SU-DHL-6 (cell line): ENCODE measurements at regions not wholly inside any gene's neighbourhood (a gene's known extent, or its start where the extent isn't known, plus 50 kb on each side); places are given as distances from the start of the nearest gene placed in this dataset.

Source experiments
- H2AFZ ChIP-seq: fragments of 200-600 bp; sonication (generic); 2 replicates; pipeline ENCODE4 v1.6.1; 2014; ENCODE audit warnings: low read depth, mild to moderate bottlenecking, moderate library complexity, mixed read lengths, antibody characterized with exemption, low read length; ENCODE audit not compliant: severe bottlenecking
- H3F3A ChIP-seq: fragments of 200-600 bp; shearing (Covaris generic); 2 replicates; pipeline ENCODE4 v1.6.0; 2016; ENCODE audit warnings: antibody characterized with exemption, mild to moderate bottlenecking; ENCODE audit not compliant: insufficient read depth
- H3K27ac ChIP-seq: fragments of 200-600 bp; sonication (generic); 2 replicates; pipeline ENCODE4 v1.5.1; 2016; ENCODE audit warnings: low read depth, mild to moderate bottlenecking, low read length, moderate library complexity, mixed read lengths
- H3K27me3 ChIP-seq: fragments of 200-600 bp; sonication (generic), shearing (Covaris generic); 2 replicates; pipeline ENCODE4 v1.6.0; 2014; ENCODE audit warnings: mild to moderate bottlenecking, low read length
- H3K36me3 ChIP-seq: fragments of 200-600 bp; sonication (generic); 2 replicates; pipeline ENCODE4 v1.6.1; 2014; ENCODE audit warnings: mild to moderate bottlenecking, low read length, mixed read lengths
- H3K4me2 ChIP-seq: fragments of 300-600, 200-600 bp; shearing (Covaris generic), sonication (generic); 2 replicates; pipeline ENCODE4 v1.6.0; 2014; ENCODE audit warnings: low read length, low read depth, mild to moderate bottlenecking; ENCODE audit not compliant: poor library complexity, severe bottlenecking
- H3K4me3 ChIP-seq: fragments of 200-600 bp; sonication (generic); 2 replicates; pipeline ENCODE4 v1.5.1; 2014; ENCODE audit warnings: antibody characterized with exemption, low read length, mild to moderate bottlenecking, mixed read lengths; ENCODE audit not compliant: insufficient read depth, poor library complexity, severe bottlenecking
- H3K79me2 ChIP-seq: fragments of 200-600 bp; sonication (generic); 2 replicates; pipeline ENCODE4 v1.6.1; 2014; ENCODE audit warnings: mild to moderate bottlenecking, low read length, moderate library complexity; ENCODE audit not compliant: insufficient read depth
- H3K9ac ChIP-seq: fragments of 200-600 bp; sonication (generic); 2 replicates; pipeline ENCODE4 v1.7.0; 2014; ENCODE audit warnings: mild to moderate bottlenecking, low read length
- H3K9me2 ChIP-seq: fragments of 200-600 bp; sonication (generic); replicated peaks from 2 replicates; pipeline ENCODE4 v1.6.1; 2014; ENCODE audit warnings: low read length; ENCODE audit not compliant: insufficient read depth
- H3K9me3 ChIP-seq: fragments of 200-600 bp; sonication (generic); 2 replicates; pipeline ENCODE4 v1.6.1; 2014; ENCODE audit warnings: low read length, mixed read lengths; ENCODE audit not compliant: insufficient read depth
- H4K20me1 ChIP-seq: fragments of 200-600 bp; sonication (generic); 2 replicates; pipeline ENCODE4 v1.6.1; 2014; ENCODE audit warnings: low read depth, mild to moderate bottlenecking, antibody characterized with exemption, low read length, moderate library complexity, mixed read lengths
- CTCF ChIP-seq: fragments of 200-600 bp; sonication (generic); IDR thresholded peaks from one replicate; pipeline ENCODE4 v1.5.1; 2017; ENCODE audit warnings: antibody characterized with exemption, mild to moderate bottlenecking, low read length, moderate library complexity; ENCODE audit not compliant: insufficient read depth, poor library complexity, severe bottlenecking
- EZH2phosphoT487 ChIP-seq: fragments of 200-600 bp; sonication (generic), shearing (Covaris generic); conservative IDR thresholded peaks from 2 replicates; pipeline ENCODE4 v1.6.1; 2018; ENCODE audit warnings: mild to moderate bottlenecking, antibody characterized with exemption, low read length, moderate library complexity, mixed read lengths

- H3K9me3 ChIP-seq = no peaks in the 10 kb centered on the region
- TF ChIP-seq EZH2phosphoT487 (no peak), CTCF (no peak)
- no peak overlapping the region for H2AFZ ChIP-seq
These were observed 286.1 kb upstream of the MAP3K7 start for GRCh38 chr6:90872981-90873380.

GRCh38 chr6:90870561-90870960, 283.7 kb upstream of the MAP3K7 start:
- Histone ChIP-seq H3K79me2 (no peaks in the 10 kb centered on the region), H3K9ac (no peak overlapping the region), H3K36me3 (no peaks in the 10 kb centered on the region), H3K27ac (no peak overlapping the region), H3K27me3 (0 out of 2 replicates have a peak, but pooled peaks cover 4% of the 10 kb centered on the region), H3K9me3 (no peaks in the 10 kb centered on the region), H4K20me1 (no peaks in the 10 kb centered on the region), H3K4me3 (no peak overlapping the region), H3K4me2 (no peak overlapping the region), H3K9me2 (no peaks in the 10 kb centered on the region), H2AFZ (no peak overlapping the region), H3F3A (no peaks in the 10 kb centered on the region)
- no peak for TF ChIP-seq EZH2phosphoT487
- no peak for TF ChIP-seq CTCF

More at GRCh38 chr6:90872981-90873380, 286.1 kb upstream of the MAP3K7 start:
- Histone ChIP-seq H3K4me3 (no peak overlapping the region), H3K9me2 (no peaks in the 10 kb centered on the region), H4K20me1 (no peaks in the 10 kb centered on the region), H3K27me3 (0 out of 2 replicates have a peak, but pooled peaks cover 4% of the 10 kb centered on the region), H3K36me3 (no peaks in the 10 kb centered on the region), H3K4me2 (no peak overlapping the region), H3K27ac (no peak overlapping the region), H3K9ac (no peak overlapping the region), H3F3A (no peaks in the 10 kb centered on the region), H3K79me2 (no peaks in the 10 kb centered on the region)

GRCh38 chr6:90868656-90869055, 281.8 kb upstream of the MAP3K7 start:
- Histone ChIP-seq H3K27ac (no peak overlapping the region), H3K4me2 (no peak overlapping the region), H3K4me3 (no peak overlapping the region), H3K27me3 (0 out of 2 replicates have a peak, but pooled peaks cover 4% of the 10 kb centered on the region), H3F3A (no peaks in the 10 kb centered on the region), H3K9ac (no peak overlapping the region), H3K79me2 (no peaks in the 10 kb centered on the region), H4K20me1 (no peaks in the 10 kb centered on the region), H3K36me3 (no peaks in the 10 kb centered on the region), H3K9me2 (no peaks in the 10 kb centered on the region), H3K9me3 (no peaks in the 10 kb centered on the region), H2AFZ (no peak overlapping the region)
- no peak for TF ChIP-seq EZH2phosphoT487
- TF ChIP-seq CTCF = no peak

- no peaks in the 10 kb centered on the region for H3F3A ChIP-seq
- no peak overlapping the region for H3K4me2 ChIP-seq
- TF ChIP-seq CTCF (no peak), EZH2phosphoT487 (no peak)
- no peaks in the 10 kb centered on the region for H3K9me3 ChIP-seq
- H3K36me3 ChIP-seq = no peaks in the 10 kb centered on the region
- no peaks in the 10 kb centered on the region for H3K79me2 ChIP-seq
- H3K27ac ChIP-seq = no peak overlapping the region
- no peak overlapping the region for H3K4me3 ChIP-seq
- H2AFZ ChIP-seq = no peak overlapping the region
- no peak overlapping the region for H3K9ac ChIP-seq
- H4K20me1 ChIP-seq = no peaks in the 10 kb centered on the region
- 0 out of 2 replicates have a peak, but pooled peaks cover 4% of the 10 kb centered on the region for H3K27me3 ChIP-seq
- H3K9me2 ChIP-seq = no peaks in the 10 kb centered on the region
These were observed 281.4 kb upstream of the MAP3K7 start for GRCh38 chr6:90868256-90868655.
